ENCODE measurements at regions not wholly inside any gene's neighbourhood (a gene's known extent, or its start where the extent isn't known, plus 50 kb on each side); places are given as distances from the start of the nearest gene placed in this dataset.
"Not testable (repeated sequence)": the region's sequence is repeated elsewhere in the genome, so short reads cannot be mapped to it uniquely, and the experiment has no call there.

DNA sequence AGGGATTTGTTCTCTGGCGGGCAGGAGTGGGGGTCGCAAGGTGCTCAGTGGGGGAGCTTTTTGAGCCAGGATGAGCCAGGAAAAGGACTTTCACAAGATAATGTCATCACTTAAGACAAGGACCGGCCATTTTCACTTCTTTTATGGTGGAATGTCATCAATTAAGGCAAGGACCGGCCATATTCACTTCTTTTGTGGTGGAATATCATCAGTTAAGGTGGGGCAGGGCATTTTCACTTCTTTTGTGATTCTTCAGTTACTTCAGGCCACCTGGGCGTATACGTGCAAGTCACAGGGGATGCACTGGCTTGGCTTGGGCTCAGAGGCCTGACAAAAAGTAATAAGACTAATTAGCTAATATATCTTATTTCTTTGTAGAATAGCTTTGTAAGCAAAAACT is 252.1 kb upstream of the TYRP1 start:
- TF ChIP-seq, protein P1, sequence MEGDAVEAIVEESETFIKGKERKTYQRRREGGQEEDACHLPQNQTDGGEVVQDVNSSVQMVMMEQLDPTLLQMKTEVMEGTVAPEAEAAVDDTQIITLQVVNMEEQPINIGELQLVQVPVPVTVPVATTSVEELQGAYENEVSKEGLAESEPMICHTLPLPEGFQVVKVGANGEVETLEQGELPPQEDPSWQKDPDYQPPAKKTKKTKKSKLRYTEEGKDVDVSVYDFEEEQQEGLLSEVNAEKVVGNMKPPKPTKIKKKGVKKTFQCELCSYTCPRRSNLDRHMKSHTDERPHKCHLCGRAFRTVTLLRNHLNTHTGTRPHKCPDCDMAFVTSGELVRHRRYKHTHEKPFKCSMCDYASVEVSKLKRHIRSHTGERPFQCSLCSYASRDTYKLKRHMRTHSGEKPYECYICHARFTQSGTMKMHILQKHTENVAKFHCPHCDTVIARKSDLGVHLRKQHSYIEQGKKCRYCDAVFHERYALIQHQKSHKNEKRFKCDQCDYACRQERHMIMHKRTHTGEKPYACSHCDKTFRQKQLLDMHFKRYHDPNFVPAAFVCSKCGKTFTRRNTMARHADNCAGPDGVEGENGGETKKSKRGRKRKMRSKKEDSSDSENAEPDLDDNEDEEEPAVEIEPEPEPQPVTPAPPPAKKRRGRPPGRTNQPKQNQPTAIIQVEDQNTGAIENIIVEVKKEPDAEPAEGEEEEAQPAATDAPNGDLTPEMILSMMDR (IDR thresholded peaks at IDR 0.05), result not testable (repeated sequence)
- TF ChIP-seq JUN (CRISPR knock-in tag; IDR thresholded peaks at IDR 0.05); ETV6 (CRISPR knock-in tag; IDR thresholded peaks at IDR 0.05); HMGA2 (CRISPR knock-in tag; IDR thresholded peaks at IDR 0.05); ZNF138 (CRISPR knock-in tag; conservative IDR thresholded peaks at IDR 0.05); ZNF416 (CRISPR knock-in tag; IDR thresholded peaks at IDR 0.05): not testable (repeated sequence)
- TF ChIP-seq, protein P2, sequence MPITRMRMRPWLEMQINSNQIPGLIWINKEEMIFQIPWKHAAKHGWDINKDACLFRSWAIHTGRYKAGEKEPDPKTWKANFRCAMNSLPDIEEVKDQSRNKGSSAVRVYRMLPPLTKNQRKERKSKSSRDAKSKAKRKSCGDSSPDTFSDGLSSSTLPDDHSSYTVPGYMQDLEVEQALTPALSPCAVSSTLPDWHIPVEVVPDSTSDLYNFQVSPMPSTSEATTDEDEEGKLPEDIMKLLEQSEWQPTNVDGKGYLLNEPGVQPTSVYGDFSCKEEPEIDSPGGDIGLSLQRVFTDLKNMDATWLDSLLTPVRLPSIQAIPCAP (CRISPR knock-in tag; IDR thresholded peaks at IDR 0.05), result not testable (repeated sequence)
- TF ChIP-seq, protein P3, sequence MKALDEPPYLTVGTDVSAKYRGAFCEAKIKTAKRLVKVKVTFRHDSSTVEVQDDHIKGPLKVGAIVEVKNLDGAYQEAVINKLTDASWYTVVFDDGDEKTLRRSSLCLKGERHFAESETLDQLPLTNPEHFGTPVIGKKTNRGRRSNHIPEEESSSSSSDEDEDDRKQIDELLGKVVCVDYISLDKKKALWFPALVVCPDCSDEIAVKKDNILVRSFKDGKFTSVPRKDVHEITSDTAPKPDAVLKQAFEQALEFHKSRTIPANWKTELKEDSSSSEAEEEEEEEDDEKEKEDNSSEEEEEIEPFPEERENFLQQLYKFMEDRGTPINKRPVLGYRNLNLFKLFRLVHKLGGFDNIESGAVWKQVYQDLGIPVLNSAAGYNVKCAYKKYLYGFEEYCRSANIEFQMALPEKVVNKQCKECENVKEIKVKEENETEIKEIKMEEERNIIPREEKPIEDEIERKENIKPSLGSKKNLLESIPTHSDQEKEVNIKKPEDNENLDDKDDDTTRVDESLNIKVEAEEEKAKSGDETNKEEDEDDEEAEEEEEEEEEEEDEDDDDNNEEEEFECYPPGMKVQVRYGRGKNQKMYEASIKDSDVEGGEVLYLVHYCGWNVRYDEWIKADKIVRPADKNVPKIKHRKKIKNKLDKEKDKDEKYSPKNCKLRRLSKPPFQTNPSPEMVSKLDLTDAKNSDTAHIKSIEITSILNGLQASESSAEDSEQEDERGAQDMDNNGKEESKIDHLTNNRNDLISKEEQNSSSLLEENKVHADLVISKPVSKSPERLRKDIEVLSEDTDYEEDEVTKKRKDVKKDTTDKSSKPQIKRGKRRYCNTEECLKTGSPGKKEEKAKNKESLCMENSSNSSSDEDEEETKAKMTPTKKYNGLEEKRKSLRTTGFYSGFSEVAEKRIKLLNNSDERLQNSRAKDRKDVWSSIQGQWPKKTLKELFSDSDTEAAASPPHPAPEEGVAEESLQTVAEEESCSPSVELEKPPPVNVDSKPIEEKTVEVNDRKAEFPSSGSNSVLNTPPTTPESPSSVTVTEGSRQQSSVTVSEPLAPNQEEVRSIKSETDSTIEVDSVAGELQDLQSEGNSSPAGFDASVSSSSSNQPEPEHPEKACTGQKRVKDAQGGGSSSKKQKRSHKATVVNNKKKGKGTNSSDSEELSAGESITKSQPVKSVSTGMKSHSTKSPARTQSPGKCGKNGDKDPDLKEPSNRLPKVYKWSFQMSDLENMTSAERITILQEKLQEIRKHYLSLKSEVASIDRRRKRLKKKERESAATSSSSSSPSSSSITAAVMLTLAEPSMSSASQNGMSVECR (CRISPR knock-in tag; IDR thresholded peaks at IDR 0.05; ENCODE audit: borderline replicate concordance), result not testable (repeated sequence)
